ENCODE measurements at regions not wholly inside any gene's neighbourhood (a gene's known extent, or its start where the extent isn't known, plus 50 kb on each side); places are given as distances from the start of the nearest gene placed in this dataset.

DNA sequence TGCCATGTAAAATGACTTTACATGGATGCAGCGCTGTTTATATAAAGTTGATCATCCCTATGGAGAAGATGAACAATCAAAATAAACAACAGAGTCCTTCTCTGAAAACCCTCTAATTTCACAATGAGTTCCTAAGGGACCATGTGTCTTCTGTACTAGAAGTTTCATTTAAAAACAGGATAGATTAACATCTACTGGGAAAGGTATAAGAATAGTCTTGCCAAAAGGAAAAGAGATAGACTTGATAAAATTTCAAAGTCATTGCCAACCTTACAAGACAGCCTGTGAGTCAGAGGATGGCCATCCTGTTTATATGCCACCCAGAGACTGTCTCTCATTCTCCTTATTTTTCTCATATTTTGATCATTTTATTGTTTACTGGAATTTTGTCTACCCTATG is 367.1 kb upstream of the PDE4D start:
- Histone ChIP-seq H3K27me3 (replicated peaks in 1 of 4; ENCODE audit: control extremely low read depth in 1 of 4, control insufficient read depth in 3 of 4, insufficient read depth in 4 of 4, low read length in 3 of 4) (no peaks in the 10 kb centered on the region), H3K4me3 (ENCODE audit: control extremely low read depth in 1 of 5, extremely low read depth in 1 of 5, insufficient read depth in 1 of 5, low read depth in 2 of 5, low read length in 4 of 5) (no peak overlapping the region), H3K27ac (ENCODE audit: low read length in 2 of 2) (no peak overlapping the region), H3K79me2 (ENCODE audit: control insufficient read depth, insufficient read depth, low read length) (no peaks in the 10 kb centered on the region), H3K9me3 (ENCODE audit: control extremely low read depth in 1 of 3, control insufficient read depth in 2 of 3, insufficient read depth in 1 of 3, low read length in 2 of 3) (no peaks in the 10 kb centered on the region), H3K4me2 (replicated peaks; ENCODE audit: low read depth, low read length, poor library complexity, severe bottlenecking) (no peak overlapping the region), H3K9ac (ENCODE audit: low read length) (no peak overlapping the region), H4K20me1 (ENCODE audit: control insufficient read depth, insufficient read depth, low read length, poor library complexity, severe bottlenecking) (no peaks in the 10 kb centered on the region), H2AFZ (ENCODE audit: insufficient read depth, low read depth, low read length, poor library complexity, severe bottlenecking) (no peak overlapping the region), H3K4me1 (ENCODE audit: control insufficient read depth in 2 of 2, insufficient read depth in 2 of 2, low read length in 2 of 2) (peaks cover 3 to 5% of the 10 kb centered on the region in 2 donors), H3K36me3 (replicated peaks in 1 of 2; ENCODE audit: control extremely low read depth in 1 of 2, control insufficient read depth in 1 of 2, extremely low read depth in 1 of 2, insufficient read depth in 2 of 2, low read length in 1 of 2) (no peaks in the 10 kb centered on the region)
- no CpG with 5 or more reads among the region's 1 CpG for WGBS (ENCODE audit: insufficient coverage)
- Mint-ChIP-seq H3K27me3 (no peaks in the 10 kb centered on the region), H3K27ac (no peak overlapping the region), H3K4me3 (no peak overlapping the region), H3K4me1 (peaks cover 8% of the 10 kb centered on the region), H3K9me3 (ENCODE audit: insufficient read depth) (no peaks in the 10 kb centered on the region)
- ChIA-PET POLR2A (no interaction called here), CTCF (no interaction called here)
- no peak for TF ChIP-seq EZH2 (IDR thresholded peaks at IDR 0.05; ENCODE audit: borderline replicate concordance, insufficient read depth, low read depth, low read length, poor library complexity, severe bottlenecking)
- TF ChIP-seq, protein P1, sequence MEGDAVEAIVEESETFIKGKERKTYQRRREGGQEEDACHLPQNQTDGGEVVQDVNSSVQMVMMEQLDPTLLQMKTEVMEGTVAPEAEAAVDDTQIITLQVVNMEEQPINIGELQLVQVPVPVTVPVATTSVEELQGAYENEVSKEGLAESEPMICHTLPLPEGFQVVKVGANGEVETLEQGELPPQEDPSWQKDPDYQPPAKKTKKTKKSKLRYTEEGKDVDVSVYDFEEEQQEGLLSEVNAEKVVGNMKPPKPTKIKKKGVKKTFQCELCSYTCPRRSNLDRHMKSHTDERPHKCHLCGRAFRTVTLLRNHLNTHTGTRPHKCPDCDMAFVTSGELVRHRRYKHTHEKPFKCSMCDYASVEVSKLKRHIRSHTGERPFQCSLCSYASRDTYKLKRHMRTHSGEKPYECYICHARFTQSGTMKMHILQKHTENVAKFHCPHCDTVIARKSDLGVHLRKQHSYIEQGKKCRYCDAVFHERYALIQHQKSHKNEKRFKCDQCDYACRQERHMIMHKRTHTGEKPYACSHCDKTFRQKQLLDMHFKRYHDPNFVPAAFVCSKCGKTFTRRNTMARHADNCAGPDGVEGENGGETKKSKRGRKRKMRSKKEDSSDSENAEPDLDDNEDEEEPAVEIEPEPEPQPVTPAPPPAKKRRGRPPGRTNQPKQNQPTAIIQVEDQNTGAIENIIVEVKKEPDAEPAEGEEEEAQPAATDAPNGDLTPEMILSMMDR (IDR thresholded peaks at IDR 0.05), result no peak
- ATAC-seq (ENCODE audit: low read depth) (no peak), DNase-seq (no peak)
- intact Hi-C loops (cut with micrococcal nuclease), result no loop called here

DNA sequence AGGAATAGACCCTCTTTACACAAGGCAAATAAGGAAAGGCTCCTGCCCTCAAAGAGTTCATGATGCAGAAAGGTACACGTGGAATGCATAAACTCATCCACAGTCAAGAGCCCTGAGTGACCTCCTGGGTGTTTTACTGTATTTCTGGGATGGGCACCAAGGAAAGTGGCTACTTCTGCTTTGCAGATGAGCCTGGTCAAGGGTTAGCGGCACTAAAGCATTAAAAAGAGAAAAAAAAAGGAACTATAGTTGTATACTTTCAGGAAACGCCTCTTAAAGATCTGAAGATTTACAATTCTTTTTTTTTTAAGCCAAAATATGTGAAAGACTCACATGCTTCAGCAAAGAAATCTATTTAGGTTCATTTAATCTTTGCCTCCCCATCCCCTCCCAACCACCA is 366.2 kb upstream of the PDE4D start:
- H3K9me3 ChIP-seq (ENCODE audit: control extremely low read depth in 1 of 3, control insufficient read depth in 2 of 3, insufficient read depth in 1 of 3, low read length in 2 of 3), result no peaks in the 10 kb centered on the region
- H3K4me1 Mint-ChIP-seq, result peaks cover 8% of the 10 kb centered on the region

More for the DNA sequence above, 366.2 kb upstream of the PDE4D start:
- no peak overlapping the region for H3K27ac ChIP-seq (ENCODE audit: low read length in 2 of 2)
- H3K9ac ChIP-seq (ENCODE audit: low read length), result no peak overlapping the region
- no peak overlapping the region for H3K4me3 ChIP-seq (ENCODE audit: control extremely low read depth in 1 of 5, extremely low read depth in 1 of 5, insufficient read depth in 1 of 5, low read depth in 2 of 5, low read length in 4 of 5)
- Mint-ChIP-seq H3K27ac (no peak overlapping the region), H3K27me3 (no peaks in the 10 kb centered on the region), H3K4me3 (no peak overlapping the region), H3K9me3 (ENCODE audit: insufficient read depth) (no peaks in the 10 kb centered on the region)
- CTCF ChIA-PET, result no interaction called here
- no peaks in the 10 kb centered on the region for H3K36me3 ChIP-seq (replicated peaks in 1 of 2; ENCODE audit: control extremely low read depth in 1 of 2, control insufficient read depth in 1 of 2, extremely low read depth in 1 of 2, insufficient read depth in 2 of 2, low read length in 1 of 2)
- POLR2A ChIA-PET, result no interaction called here
- TF ChIP-seq, protein P1 (IDR thresholded peaks at IDR 0.05), result no peak
- H2AFZ ChIP-seq (ENCODE audit: insufficient read depth, low read depth, low read length, poor library complexity, severe bottlenecking), result no peak overlapping the region
- H3K4me1 ChIP-seq (ENCODE audit: control insufficient read depth in 2 of 2, insufficient read depth in 2 of 2, low read length in 2 of 2), result peaks cover 3 to 5% of the 10 kb centered on the region in 2 donors
- no peaks in the 10 kb centered on the region for H3K27me3 ChIP-seq (replicated peaks in 1 of 4; ENCODE audit: control extremely low read depth in 1 of 4, control insufficient read depth in 3 of 4, insufficient read depth in 4 of 4, low read length in 3 of 4)
- H3K4me2 ChIP-seq (replicated peaks; ENCODE audit: low read depth, low read length, poor library complexity, severe bottlenecking), result no peak overlapping the region
- no peaks in the 10 kb centered on the region for H4K20me1 ChIP-seq (ENCODE audit: control insufficient read depth, insufficient read depth, low read length, poor library complexity, severe bottlenecking)
- 0% methylated on average over 1 of the region's 3 CpGs for WGBS (ENCODE audit: insufficient coverage)
- no peaks in the 10 kb centered on the region for H3K79me2 ChIP-seq (ENCODE audit: control insufficient read depth, insufficient read depth, low read length)
- DNase-seq, result no peak
- intact Hi-C loops (cut with micrococcal nuclease), result no loop called here
- no peak for ATAC-seq (ENCODE audit: low read depth)
